GM23338 (cell line): ENCODE measurements at regions not wholly inside any gene's neighbourhood (a gene's known extent, or its start where the extent isn't known, plus 50 kb on each side); places are given as distances from the start of the nearest gene placed in this dataset.
A peak's percentile ranks its signal among the peaks of the same experiment; 100 is the strongest.
"Not testable (repeated sequence)": the region's sequence is repeated elsewhere in the genome, so short reads cannot be mapped to it uniquely, and the experiment has no call there.

Source experiments
- ATAC-seq: fragments of 200-7000 bp; cut with Tn5 transposase; 3 replicates; pipeline ENCODE4 v1.9.1; 2020
- DNase-seq: peaks from one replicate; pipeline ENCODE4 v3.0.0-alpha.2; 2015; ENCODE audit warnings: low spot score
- H2AFZ ChIP-seq: fragments of 200-600 bp; sonication (generic); 2 replicates; pipeline ENCODE4 v1.8.0; 2016; ENCODE audit warnings: antibody characterized with exemption, mild to moderate bottlenecking, moderate library complexity
- H3F3A ChIP-seq: fragments of 200-600 bp; sonication (generic); replicated peaks from 2 replicates; pipeline ENCODE4 v1.8.0; 2017; ENCODE audit warnings: antibody characterized with exemption, mixed run types, low read depth
- H3K27ac ChIP-seq: fragments of 200-600 bp; sonication (generic); 2 replicates; pipeline ENCODE4 v1.6.1; 2016; ENCODE audit warnings: low read depth
- H3K27me3 ChIP-seq: fragments of 200-600 bp; sonication (generic); 2 replicates; pipeline ENCODE4 v1.8.0; 2016; ENCODE audit warnings: mild to moderate bottlenecking, mixed run types, moderate library complexity; ENCODE audit not compliant: insufficient read depth
- H3K36me3 ChIP-seq: fragments of 200-600 bp; sonication (generic); 2 replicates; pipeline ENCODE4 v1.8.0; 2016; ENCODE audit warnings: mild to moderate bottlenecking; ENCODE audit not compliant: insufficient read depth
- H3K4me1 ChIP-seq: fragments of 200-600 bp; sonication (generic); 2 replicates; pipeline ENCODE4 v1.8.0; 2016; ENCODE audit warnings: mild to moderate bottlenecking, moderate library complexity; ENCODE audit not compliant: insufficient read depth
- H3K4me2 ChIP-seq: fragments of 200-600 bp; sonication (generic); 2 replicates; pipeline ENCODE4 v1.7.1; 2017; ENCODE audit warnings: mixed run types
- H3K4me3 ChIP-seq: fragments of 200-600 bp; sonication (generic); 2 replicates; pipeline ENCODE4 v1.6.1; 2016; ENCODE audit warnings: mixed run types
- H3K79me2 ChIP-seq: fragments of 200-600 bp; sonication (generic); replicated peaks from 2 replicates; pipeline ENCODE4 v1.8.0; 2017; ENCODE audit warnings: mild to moderate bottlenecking; ENCODE audit not compliant: insufficient read depth
- H3K9me2 ChIP-seq: fragments of 200-600 bp; sonication (generic); 2 replicates; pipeline ENCODE4 v1.8.0; 2017; ENCODE audit not compliant: insufficient read depth
- H4K20me1 ChIP-seq: fragments of 200-600 bp; sonication (generic); replicated peaks from 2 replicates; pipeline ENCODE4 v1.8.0; 2017; ENCODE audit warnings: mild to moderate bottlenecking; ENCODE audit not compliant: insufficient read depth
- H3K27ac Mint-ChIP-seq: 2 replicates; pipeline ENCODE4 v1.8.0; 2020; ENCODE audit warnings: inconsistent platforms, mild to moderate bottlenecking, moderate library complexity, mixed read lengths
- H3K27me3 Mint-ChIP-seq: 3 replicates; pipeline ENCODE4 v1.8.0; 2022; ENCODE audit warnings: low read depth, mild to moderate bottlenecking, moderate library complexity, mixed read lengths, inconsistent platforms; ENCODE audit not compliant: insufficient read depth, poor library complexity
- H3K36me3 Mint-ChIP-seq: 3 replicates; pipeline ENCODE4 v1.8.0; 2021; ENCODE audit warnings: low read depth, mild to moderate bottlenecking, inconsistent platforms, moderate library complexity, mixed read lengths
- H3K4me1 Mint-ChIP-seq: 3 replicates; pipeline ENCODE4 v1.8.0; 2020; ENCODE audit warnings: mild to moderate bottlenecking, inconsistent platforms, mixed read lengths
- H3K4me3 Mint-ChIP-seq: 3 replicates; pipeline ENCODE4 v1.8.0; 2021; ENCODE audit warnings: moderate library complexity, mild to moderate bottlenecking, inconsistent platforms, mixed read lengths
- H3K9me3 Mint-ChIP-seq: 3 replicates; pipeline ENCODE4 v1.8.0; 2020; ENCODE audit warnings: moderate library complexity, mild to moderate bottlenecking, inconsistent platforms, mixed read lengths
- EZH2 ChIP-seq: fragments of 200-600 bp; sonication (generic); IDR thresholded peaks from one replicate; pipeline ENCODE4 v1.8.0; 2017; ENCODE audit warnings: antibody characterized with exemption, mild to moderate bottlenecking, low read depth; ENCODE audit not compliant: unreplicated experiment
- EZH2phosphoT487 ChIP-seq: fragments of 200-600 bp; sonication (generic); IDR thresholded peaks from one replicate; pipeline ENCODE4 v1.8.1; 2018; ENCODE audit warnings: antibody characterized with exemption; ENCODE audit not compliant: unreplicated experiment
- JUNB ChIP-seq: IDR thresholded peaks from one replicate; pipeline ENCODE4 v1.6.1; 2016; ENCODE audit warnings: antibody characterized with exemption; ENCODE audit not compliant: unreplicated experiment
- STAT1 ChIP-seq: IDR thresholded peaks from one replicate; pipeline ENCODE4 v1.6.1; 2016; ENCODE audit warnings: antibody characterized with exemption; ENCODE audit not compliant: unreplicated experiment
- ZNF114 ChIP-seq: fragments of 250-450 bp; sonication (Bioruptor Pico); IDR thresholded peaks from 2 replicates; pipeline ENCODE4 v1.5.0; 2020; ENCODE audit warnings: mild to moderate bottlenecking, moderate library complexity

DNA sequence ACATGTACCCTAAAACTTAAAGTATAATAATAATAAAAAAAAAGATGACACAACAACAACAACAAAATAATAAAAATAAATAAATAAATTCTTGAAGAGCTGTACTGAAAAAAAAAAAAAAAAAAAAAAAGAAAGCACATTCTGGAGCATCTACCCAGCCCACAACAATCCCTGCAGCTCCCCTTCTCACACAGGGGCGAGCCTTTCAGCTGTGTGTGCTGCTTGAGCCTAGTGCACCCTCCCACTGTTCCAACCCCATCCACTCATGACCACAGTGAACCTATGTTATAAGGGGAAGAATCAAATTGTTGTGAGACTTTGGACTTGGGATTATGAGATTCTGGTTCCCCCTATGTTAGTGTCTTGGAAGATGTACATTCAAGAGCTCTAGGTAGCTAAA lies 161.5 kb upstream of the JADE1 start:
- peak overlapping the region; percentile 47; the same call in 1 of the 2 replicates for H3K27ac Mint-ChIP-seq

DNA sequence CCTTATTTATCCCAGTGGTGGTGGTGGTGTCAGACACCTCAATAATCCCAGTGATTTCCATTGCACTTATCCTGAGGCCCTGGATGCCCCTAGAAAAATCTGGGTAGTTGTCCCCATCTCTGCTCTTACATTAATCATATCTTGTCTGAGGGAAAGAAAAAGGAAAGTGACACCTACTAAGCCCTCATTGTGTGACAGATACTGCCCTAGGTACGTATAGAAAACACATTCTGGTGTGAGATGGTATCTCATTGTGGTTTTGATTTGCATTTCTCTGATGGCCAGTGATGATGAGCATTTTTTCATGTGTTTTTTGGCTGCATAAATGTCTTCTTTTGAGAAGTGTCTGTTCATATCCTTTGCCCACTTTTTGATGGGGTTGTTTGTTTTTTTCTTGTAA lies 162.6 kb upstream of the JADE1 start:
- not testable (repeated sequence) for DNase-seq, H3K9me3 Mint-ChIP-seq, H2AFZ ChIP-seq, H3K4me3 ChIP-seq, H3K27ac Mint-ChIP-seq, H4K20me1 ChIP-seq, H3F3A ChIP-seq, H3K27me3 Mint-ChIP-seq, H3K4me3 Mint-ChIP-seq, H3K27me3 ChIP-seq, H3K27ac ChIP-seq, ATAC-seq, H3K36me3 Mint-ChIP-seq, H3K4me2 ChIP-seq, H3K36me3 ChIP-seq, H3K79me2 ChIP-seq, H3K9me2 ChIP-seq
- H3K4me1 ChIP-seq = peaks cover 16% of the 10 kb centered on the region
- peaks cover 17% of the 10 kb centered on the region; the same call in 2 of the 3 replicates for H3K4me1 Mint-ChIP-seq

More for the DNA sequence above, 161.5 kb upstream of the JADE1 start:
- H3K9me3 Mint-ChIP-seq = no peaks in the 10 kb centered on the region; the same call in none of the 3 replicates
- Histone ChIP-seq H3K27me3 (no peaks in the 10 kb centered on the region), H3K9me2 (no peaks in the 10 kb centered on the region), H3K4me2 (no peak overlapping the region), H3K36me3 (no peaks in the 10 kb centered on the region), H3F3A (no peaks in the 10 kb centered on the region; the same call in 1 of the 2 replicates), H4K20me1 (no peaks in the 10 kb centered on the region), H3K4me1 (peaks cover 20% of the 10 kb centered on the region), H2AFZ (no peak overlapping the region), H3K27ac (peak overlapping the region; percentile 83), H3K4me3 (no peak overlapping the region), H3K79me2 (no peaks in the 10 kb centered on the region)
- no peak for TF ChIP-seq ZNF114 (CRISPR knock-in tag)
- no peak for TF ChIP-seq STAT1
- no peak for TF ChIP-seq JUNB
- TF ChIP-seq EZH2phosphoT487 = no peak
- no peak for TF ChIP-seq EZH2
- ATAC-seq = no peak
- H3K27me3 Mint-ChIP-seq = no peaks in the 10 kb centered on the region
- no peak overlapping the region for H3K4me3 Mint-ChIP-seq
- H3K36me3 Mint-ChIP-seq = no peaks in the 10 kb centered on the region; the same call in 2 of the 3 replicates
- no peak for DNase-seq
- peaks cover 20% of the 10 kb centered on the region; the same call in 2 of the 3 replicates for H3K4me1 Mint-ChIP-seq

DNA sequence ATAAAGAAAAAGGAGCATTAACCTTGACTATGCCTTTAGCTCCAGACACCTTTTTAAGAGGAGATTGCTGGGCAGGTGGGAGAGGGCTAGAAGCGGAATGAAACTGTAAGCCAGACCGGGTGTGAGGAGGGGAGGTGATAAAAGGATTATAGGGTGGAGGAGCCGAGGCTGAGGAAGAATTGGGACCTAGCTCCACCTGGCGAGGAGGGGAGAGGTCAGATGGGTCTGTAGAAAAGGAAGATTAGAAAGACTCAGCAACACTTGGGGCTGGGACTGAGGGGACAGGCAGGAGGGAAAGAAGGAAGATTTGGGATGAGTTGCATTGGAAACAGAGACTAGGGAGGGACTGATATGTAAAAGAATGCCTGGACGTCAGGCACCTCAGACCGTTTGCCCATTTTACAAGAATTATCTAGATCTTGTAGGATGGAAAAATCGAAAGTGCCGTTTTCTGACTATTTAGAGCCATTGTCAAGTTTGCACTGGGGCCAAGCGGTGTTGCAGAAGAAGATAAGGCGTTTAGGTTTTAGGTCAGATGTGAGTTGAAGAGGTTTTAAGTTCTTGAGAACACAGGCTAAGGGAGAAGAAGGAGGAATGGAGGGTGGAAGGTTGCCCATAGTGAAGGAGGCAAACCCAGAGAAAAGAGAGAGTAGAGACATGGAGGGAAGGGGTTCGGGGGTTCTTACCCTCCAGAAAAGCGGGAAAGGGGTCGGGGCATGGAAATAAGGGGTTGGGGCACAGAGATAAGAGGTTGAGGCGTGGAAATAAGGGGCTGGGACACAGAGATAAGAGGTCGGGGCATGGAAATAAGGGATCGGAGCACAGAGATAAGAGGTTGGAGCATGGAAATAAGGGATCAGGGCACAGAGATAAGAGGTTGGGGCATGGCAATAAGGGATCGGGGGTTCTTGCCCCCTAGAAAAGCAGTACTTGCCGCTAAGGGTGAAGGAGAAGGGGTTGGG lies 164.5 kb upstream of the JADE1 start:
- H3K4me3 Mint-ChIP-seq, H4K20me1 ChIP-seq, H3K27me3 Mint-ChIP-seq, H3K36me3 ChIP-seq, H3K27me3 ChIP-seq, H3K4me3 ChIP-seq, H3K9me2 ChIP-seq, H3K36me3 Mint-ChIP-seq, H3K4me2 ChIP-seq, DNase-seq, H3K79me2 ChIP-seq, ATAC-seq, H3K27ac Mint-ChIP-seq, H3K9me3 Mint-ChIP-seq, H2AFZ ChIP-seq, H3K27ac ChIP-seq, H3F3A ChIP-seq: not testable (repeated sequence)
- peaks cover 34% of the 10 kb centered on the region for H3K4me1 ChIP-seq
- H3K4me1 Mint-ChIP-seq = peaks cover 35% of the 10 kb centered on the region

DNA sequence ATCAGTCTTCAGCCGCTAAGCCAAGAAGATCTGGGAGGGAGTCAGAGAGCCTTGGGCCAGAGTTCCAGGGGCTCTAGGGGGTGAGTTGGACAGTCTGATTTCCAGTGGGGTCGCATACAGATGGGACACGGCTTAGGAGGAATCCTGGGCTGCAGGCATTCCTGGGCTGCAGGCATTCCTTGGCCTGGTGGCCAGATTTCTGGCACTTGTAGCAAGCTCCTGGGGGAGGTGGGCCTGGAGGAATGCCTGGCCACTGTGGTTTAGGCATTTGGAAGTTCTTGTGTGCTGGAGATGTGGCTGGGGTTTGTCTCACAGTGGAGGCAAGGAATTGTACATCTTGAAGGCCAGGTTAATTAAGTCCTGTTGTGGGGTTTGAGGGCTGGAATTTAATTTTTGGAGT lies 165.4 kb upstream of the JADE1 start:
- H3F3A ChIP-seq, H3K9me2 ChIP-seq, H3K4me3 Mint-ChIP-seq, H2AFZ ChIP-seq, ATAC-seq, DNase-seq, H3K4me3 ChIP-seq, H3K27me3 ChIP-seq, H3K36me3 ChIP-seq, H3K27me3 Mint-ChIP-seq, H3K27ac Mint-ChIP-seq, H3K36me3 Mint-ChIP-seq, H3K9me3 Mint-ChIP-seq, H4K20me1 ChIP-seq, H3K4me2 ChIP-seq, H3K27ac ChIP-seq, H3K79me2 ChIP-seq: not testable (repeated sequence)
- H3K4me1 ChIP-seq = peaks cover 28% of the 10 kb centered on the region
- H3K4me1 Mint-ChIP-seq = peaks cover 30% of the 10 kb centered on the region

DNA sequence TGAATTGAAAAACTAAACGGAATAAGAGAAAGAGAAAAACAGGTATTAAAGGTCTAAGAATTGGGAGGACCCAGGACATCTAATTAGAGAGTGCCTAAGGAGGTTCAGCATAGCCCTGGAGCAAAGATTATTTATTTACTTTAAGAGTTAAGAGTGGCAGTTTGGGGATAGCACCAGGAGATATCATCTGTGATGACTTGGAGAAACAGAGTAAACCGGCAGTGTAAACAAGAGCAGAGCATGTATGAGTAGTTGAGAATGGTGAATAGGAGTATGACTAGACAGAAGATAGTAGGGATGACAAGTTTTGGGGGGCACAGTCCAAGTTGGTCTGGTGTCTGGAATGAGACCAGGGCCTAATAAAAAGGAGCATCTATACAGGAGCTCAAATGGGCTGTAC lies 167.9 kb upstream of the JADE1 start:
- peaks cover 41% of the 10 kb centered on the region for H3K4me1 Mint-ChIP-seq
- not testable (repeated sequence) for H3K79me2 ChIP-seq, H3K9me2 ChIP-seq, H3K27me3 Mint-ChIP-seq, DNase-seq, H2AFZ ChIP-seq, H3K9me3 Mint-ChIP-seq, ATAC-seq, H3K36me3 Mint-ChIP-seq, H3F3A ChIP-seq, H3K27me3 ChIP-seq, H3K4me3 Mint-ChIP-seq, H3K4me3 ChIP-seq, H4K20me1 ChIP-seq, H3K36me3 ChIP-seq, H3K4me2 ChIP-seq
- Histone ChIP-seq H3K4me1 (peaks cover 46% of the 10 kb centered on the region), H3K27ac (peak overlapping the region; percentile 93)
- H3K27ac Mint-ChIP-seq = peak overlapping the region; percentile 84
